Fibroblast of the aortic adventitia (primary cell): ENCODE measurements at regions not wholly inside any gene's neighbourhood (a gene's known extent, or its start where the extent isn't known, plus 50 kb on each side); places are given as distances from the start of the nearest gene placed in this dataset.

Experiments used
- DNase-seq: peaks from one replicate; pipeline ENCODE4 v3.0.0-alpha.2; 2010; ENCODE audit warnings: low read depth
- H3K4me3 ChIP-seq: 2 replicates; pipeline ENCODE4 v1.5.1; 2011; ENCODE audit warnings: low read depth, mild to moderate bottlenecking, control low read depth, low read length, moderate library complexity
- CTCF ChIP-seq: IDR thresholded peaks from 2 replicates; pipeline ENCODE4 v1.5.1; 2011; ENCODE audit warnings: mild to moderate bottlenecking, low read length, control low read depth, inconsistent platforms; ENCODE audit not compliant: insufficient read depth

GRCh38 chr14:81972601-81973000 lies 438.9 kb upstream of the SEL1L start:
- no peak for TF ChIP-seq CTCF
- DNase-seq = no peak

GRCh38 chr14:81974543-81974942 lies 440.9 kb upstream of the SEL1L start:
- DNase-seq = no peak
- TF ChIP-seq CTCF = no peak
- H3K4me3 ChIP-seq = no peak overlapping the region

More at GRCh38 chr14:81972601-81973000, 438.9 kb upstream of the SEL1L start:
- H3K4me3 ChIP-seq = no peak overlapping the region

- TF ChIP-seq CTCF = no peak
- no peak for DNase-seq
- H3K4me3 ChIP-seq = no peak overlapping the region
These were observed 447.1 kb upstream of the SEL1L start for GRCh38 chr14:81980601-81981306.

- TF ChIP-seq CTCF = no peak
- no peak for DNase-seq
These were observed 447.6 kb upstream of the SEL1L start for GRCh38 chr14:81981307-81981675.

GRCh38 chr14:81982046-81982445 lies 448.4 kb upstream of the SEL1L start:
- no peak for TF ChIP-seq CTCF
- DNase-seq = no peak
- H3K4me3 ChIP-seq = no peak overlapping the region

More at GRCh38 chr14:81981307-81981675, 447.6 kb upstream of the SEL1L start:
- H3K4me3 ChIP-seq = no peak overlapping the region

- TF ChIP-seq CTCF = no peak
- H3K4me3 ChIP-seq = no peak overlapping the region
- no peak for DNase-seq
These were observed 452.4 kb upstream of the SEL1L start for GRCh38 chr14:81986005-81986404.

GRCh38 chr14:81989211-81989610 lies 455.6 kb upstream of the SEL1L start:
- H3K4me3 ChIP-seq = no peak overlapping the region
- no peak for DNase-seq
- no peak for TF ChIP-seq CTCF
